Smooth muscle cell (in vitro differentiated cells): ENCODE measurements at regions not wholly inside any gene's neighbourhood (a gene's known extent, or its start where the extent isn't known, plus 50 kb on each side); places are given as distances from the start of the nearest gene placed in this dataset.

Experiments
- DNase-seq: peaks from one replicate; lab custom pipeline; 2025; ENCODE audit not compliant: unreplicated experiment; lab: John Stamatoyannopoulos, UW
- H2AFZ ChIP-seq: fragments of 200-600 bp; sonication (generic); 2 replicates; pipeline ENCODE4 v1.6.0; 2016; ENCODE audit warnings: antibody characterized with exemption, low read depth, mild to moderate bottlenecking
- H3F3A ChIP-seq: fragments of 200-600 bp; sonication (generic); 2 replicates; pipeline ENCODE4 v1.6.0; 2017; ENCODE audit warnings: antibody characterized with exemption, low read depth
- H3K27ac ChIP-seq: fragments of 200-600 bp; sonication (generic); 2 replicates; pipeline ENCODE4 v1.5.1; 2016; ENCODE audit warnings: low read depth, mild to moderate bottlenecking
- H3K27me3 ChIP-seq: fragments of 200-600 bp; sonication (generic); 2 replicates; pipeline ENCODE4 v1.6.1; 2016; ENCODE audit warnings: low read depth, mild to moderate bottlenecking
- H3K36me3 ChIP-seq: fragments of 200-600 bp; sonication (generic); 2 replicates; pipeline ENCODE4 v1.5.1; 2016; ENCODE audit warnings: low read depth
- H3K4me1 ChIP-seq: fragments of 200-600 bp; sonication (generic); 2 replicates; pipeline ENCODE4 v1.5.1; 2016; ENCODE audit warnings: low read depth
- H3K4me2 ChIP-seq: fragments of 200-600 bp; sonication (generic); 2 replicates; pipeline ENCODE4 v1.6.0; 2016; ENCODE audit warnings: mild to moderate bottlenecking
- H3K4me3 ChIP-seq: fragments of 200-600 bp; sonication (generic); 2 replicates; pipeline ENCODE4 v1.5.1; 2016; ENCODE audit warnings: mild to moderate bottlenecking
- H3K79me2 ChIP-seq: fragments of 200-600 bp; sonication (generic); 2 replicates; pipeline ENCODE4 v1.6.0; 2016; ENCODE audit warnings: low read depth, mild to moderate bottlenecking
- H3K9ac ChIP-seq: fragments of 200-600 bp; sonication (generic); 2 replicates; pipeline ENCODE4 v1.6.0; 2016; ENCODE audit warnings: low read depth
- H3K9me3 ChIP-seq: fragments of 200-600 bp; sonication (generic); replicated peaks from 2 replicates; pipeline ENCODE4 v1.5.1; 2016; ENCODE audit warnings: low read depth
- H4K20me1 ChIP-seq: fragments of 200-600 bp; sonication (generic); 2 replicates; pipeline ENCODE4 v1.6.0; 2016; ENCODE audit warnings: low read depth
- WGBS: methylation state at CpG from one replicate; pipeline ENCODE4 v1.1.7; 2016; ENCODE audit warnings: low lambda C conversion rate; 5-methylcytosine and 5-hydroxymethylcytosine counted together
- TF ChIP-seq, protein P1 (sequence below): fragments of 200-600 bp; sonication (generic); IDR thresholded peaks from 2 replicates; pipeline ENCODE4 v1.5.1; 2017; ENCODE audit warnings: borderline replicate concordance, mild to moderate bottlenecking, antibody characterized with exemption; ENCODE audit not compliant: insufficient read depth, poor library complexity, severe bottlenecking

DNA sequence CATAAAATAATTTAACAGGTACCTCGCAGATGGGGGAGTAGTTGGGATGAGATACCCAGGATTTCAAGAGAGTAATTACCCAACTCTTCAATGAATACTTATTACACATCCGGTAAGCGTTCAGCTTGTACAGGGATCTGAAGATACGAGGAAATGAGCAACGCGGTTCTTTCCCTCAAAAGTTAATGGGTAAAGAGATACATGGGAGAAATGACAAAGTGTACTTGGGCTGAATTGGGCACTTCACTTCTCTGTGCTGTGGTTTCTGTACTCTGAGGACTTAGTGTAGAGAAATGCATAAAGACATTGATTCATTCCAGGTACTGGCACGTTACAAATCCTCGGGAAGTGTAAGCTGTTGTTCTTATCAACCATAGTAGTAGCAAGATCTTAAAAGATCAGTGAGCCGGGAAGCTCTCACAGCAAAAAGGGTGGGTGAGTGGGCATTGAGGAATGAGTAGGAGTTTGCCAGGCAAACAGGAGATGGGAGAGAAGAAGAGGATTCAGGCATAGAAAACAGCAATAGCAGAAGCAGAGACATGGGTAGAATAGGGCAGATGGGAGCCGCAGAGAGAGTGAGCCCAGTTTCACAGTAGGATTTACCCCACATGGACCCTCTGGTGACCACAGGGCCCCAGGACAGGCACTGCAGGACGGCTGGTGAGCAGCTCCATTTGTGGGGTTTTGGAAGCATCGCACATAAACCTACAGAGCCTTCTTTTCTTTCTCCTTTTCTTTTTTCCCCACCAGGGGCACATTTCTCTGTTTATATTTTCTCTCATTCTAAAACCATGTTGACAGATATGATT is 304.3 kb upstream of the PITRM1 start:
- Histone ChIP-seq H2AFZ (peak overlapping the region; percentile 12), H3K4me1 (peaks cover 17% of the 10 kb centered on the region), H3K9ac (peak overlapping the region; percentile 34), H3K36me3 (no peaks in the 10 kb centered on the region), H3K79me2 (no peaks in the 10 kb centered on the region), H3K27me3 (no peaks in the 10 kb centered on the region), H3F3A (peaks cover 6% of the 10 kb centered on the region), H3K9me3 (no peaks in the 10 kb centered on the region), H3K4me3 (no peak overlapping the region), H3K4me2 (peak overlapping the region; percentile 43), H4K20me1 (no peaks in the 10 kb centered on the region), H3K27ac (peak overlapping the region; percentile 75)
- no peak for DNase-seq
- TF ChIP-seq, protein P1, sequence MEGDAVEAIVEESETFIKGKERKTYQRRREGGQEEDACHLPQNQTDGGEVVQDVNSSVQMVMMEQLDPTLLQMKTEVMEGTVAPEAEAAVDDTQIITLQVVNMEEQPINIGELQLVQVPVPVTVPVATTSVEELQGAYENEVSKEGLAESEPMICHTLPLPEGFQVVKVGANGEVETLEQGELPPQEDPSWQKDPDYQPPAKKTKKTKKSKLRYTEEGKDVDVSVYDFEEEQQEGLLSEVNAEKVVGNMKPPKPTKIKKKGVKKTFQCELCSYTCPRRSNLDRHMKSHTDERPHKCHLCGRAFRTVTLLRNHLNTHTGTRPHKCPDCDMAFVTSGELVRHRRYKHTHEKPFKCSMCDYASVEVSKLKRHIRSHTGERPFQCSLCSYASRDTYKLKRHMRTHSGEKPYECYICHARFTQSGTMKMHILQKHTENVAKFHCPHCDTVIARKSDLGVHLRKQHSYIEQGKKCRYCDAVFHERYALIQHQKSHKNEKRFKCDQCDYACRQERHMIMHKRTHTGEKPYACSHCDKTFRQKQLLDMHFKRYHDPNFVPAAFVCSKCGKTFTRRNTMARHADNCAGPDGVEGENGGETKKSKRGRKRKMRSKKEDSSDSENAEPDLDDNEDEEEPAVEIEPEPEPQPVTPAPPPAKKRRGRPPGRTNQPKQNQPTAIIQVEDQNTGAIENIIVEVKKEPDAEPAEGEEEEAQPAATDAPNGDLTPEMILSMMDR, result peak; percentile 20
- 66% methylated on average over 12 of the region's 12 CpGs for WGBS

DNA sequence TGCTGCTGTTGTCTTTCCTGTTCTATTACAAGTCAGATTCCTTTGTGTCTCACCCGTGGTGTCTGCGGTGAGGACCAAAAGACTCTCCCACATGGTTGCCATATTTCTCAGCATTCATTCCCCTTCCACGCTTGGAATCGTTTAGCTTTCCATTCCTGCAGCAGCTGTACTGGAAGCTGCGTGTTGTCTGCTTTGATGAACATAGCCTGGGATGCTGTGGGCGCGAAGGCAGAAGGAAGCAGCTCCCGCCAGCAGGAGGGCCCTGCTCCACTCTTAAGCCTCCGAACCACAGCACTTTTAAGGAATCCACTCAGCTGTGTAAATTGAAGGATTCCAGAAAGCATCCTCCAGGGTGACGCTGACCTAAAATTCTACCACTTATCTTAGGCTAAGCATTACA is 303.6 kb upstream of the PITRM1 start:
- H4K20me1 ChIP-seq, result no peaks in the 10 kb centered on the region
- no peaks in the 10 kb centered on the region for H3K36me3 ChIP-seq
- no peaks in the 10 kb centered on the region for H3F3A ChIP-seq
- H3K4me3 ChIP-seq, result no peak overlapping the region
- H3K27me3 ChIP-seq, result no peaks in the 10 kb centered on the region
- peak overlapping the region; percentile 75 for H3K27ac ChIP-seq
- TF ChIP-seq, protein P1, result no peak
- H3K79me2 ChIP-seq, result no peaks in the 10 kb centered on the region
- DNase-seq, result no peak
- H3K9ac ChIP-seq, result no peak overlapping the region
- no peak overlapping the region for H3K4me2 ChIP-seq
- H3K4me1 ChIP-seq, result peaks cover 21% of the 10 kb centered on the region
- 87% methylated on average over 10 of the region's 10 CpGs for WGBS
- no peaks in the 10 kb centered on the region for H3K9me3 ChIP-seq
- no peak overlapping the region for H2AFZ ChIP-seq

DNA sequence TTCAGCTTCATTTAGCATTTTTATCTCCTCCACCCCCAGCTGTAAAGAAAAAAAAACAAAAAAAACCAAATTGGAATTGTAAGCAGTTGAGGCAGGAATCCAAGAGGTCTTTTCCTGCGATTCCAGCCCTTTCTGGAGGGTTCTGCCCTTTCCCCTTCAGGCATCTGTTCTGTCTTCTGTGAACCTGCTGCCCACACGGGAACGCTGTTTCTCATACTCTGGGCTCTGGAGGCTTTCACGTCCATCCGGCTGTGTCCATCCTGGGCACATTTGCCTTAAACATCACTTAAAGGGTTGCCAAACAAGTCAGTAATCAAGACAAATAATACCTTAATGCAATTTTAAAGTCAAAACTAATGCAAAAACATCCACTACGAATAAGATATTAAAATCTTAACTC is 302.8 kb upstream of the PITRM1 start:
- no peaks in the 10 kb centered on the region for H3K27me3 ChIP-seq
- H3K27ac ChIP-seq, result peak overlapping the region; percentile 75
- H3F3A ChIP-seq, result no peaks in the 10 kb centered on the region
- no peak for DNase-seq
- no peaks in the 10 kb centered on the region for H3K9me3 ChIP-seq
- H4K20me1 ChIP-seq, result no peaks in the 10 kb centered on the region
- WGBS, result 95% methylated on average over 6 of the region's 6 CpGs
- H3K4me1 ChIP-seq, result peaks cover 21% of the 10 kb centered on the region
- no peaks in the 10 kb centered on the region for H3K36me3 ChIP-seq
- no peak overlapping the region for H3K9ac ChIP-seq
- TF ChIP-seq, protein P1, result no peak
- no peak overlapping the region for H3K4me2 ChIP-seq
- no peak overlapping the region for H3K4me3 ChIP-seq
- H2AFZ ChIP-seq, result no peak overlapping the region
- no peaks in the 10 kb centered on the region for H3K79me2 ChIP-seq

DNA sequence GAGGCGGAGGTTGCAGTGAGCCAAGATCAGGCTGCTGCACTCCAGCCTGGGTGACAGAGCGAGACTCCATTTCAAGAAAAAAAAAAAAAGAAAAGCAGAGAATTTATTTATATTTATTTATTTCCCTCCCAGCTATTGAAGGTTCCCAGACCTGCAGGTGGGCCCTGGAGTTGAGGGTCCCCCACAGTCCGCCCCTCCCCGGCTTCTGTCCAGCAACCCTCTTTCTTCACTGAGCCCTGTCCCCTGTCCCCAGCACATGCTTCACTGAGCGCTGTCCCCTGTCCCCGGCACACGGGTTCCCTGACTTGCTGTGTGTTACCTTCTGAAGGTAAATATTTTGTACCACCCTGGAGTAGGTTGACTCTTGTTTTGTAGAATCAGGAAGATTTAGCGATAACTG is 301.7 kb upstream of the PITRM1 start:
- Histone ChIP-seq H3F3A (peaks cover 6% of the 10 kb centered on the region), H3K4me2 (no peak overlapping the region), H3K9ac (no peak overlapping the region), H3K4me3 (no peak overlapping the region), H3K4me1 (peaks cover 26% of the 10 kb centered on the region), H3K36me3 (no peaks in the 10 kb centered on the region), H3K9me3 (no peaks in the 10 kb centered on the region), H3K27me3 (no peaks in the 10 kb centered on the region), H4K20me1 (no peaks in the 10 kb centered on the region), H2AFZ (no peak overlapping the region), H3K79me2 (no peaks in the 10 kb centered on the region), H3K27ac (no peak overlapping the region)
- 97% methylated on average over 8 of the region's 8 CpGs for WGBS
- DNase-seq, result no peak
- TF ChIP-seq, protein P1, result no peak
